GM10266 (cell line): ENCODE measurements at regions not wholly inside any gene's neighbourhood (a gene's known extent, or its start where the extent isn't known, plus 50 kb on each side); places are given as distances from the start of the nearest gene placed in this dataset.

ENCODE experiments used
- DNase-seq: peaks from one replicate; pipeline ENCODE4 v3.0.0; 2012; ENCODE audit errors: extremely low spot score
- CTCF ChIP-seq: IDR thresholded peaks from 2 replicates; pipeline ENCODE4 v1.5.1; 2012; ENCODE audit warnings: mild to moderate bottlenecking, low read depth; ENCODE audit not compliant: control insufficient read depth, insufficient read depth; ENCODE audit errors: missing control alignments

- no peak for DNase-seq
- TF ChIP-seq CTCF: no peak
These were observed 121.7 kb upstream of the GLI2 start for GRCh38 chr2:120613742-120614571.

DNA sequence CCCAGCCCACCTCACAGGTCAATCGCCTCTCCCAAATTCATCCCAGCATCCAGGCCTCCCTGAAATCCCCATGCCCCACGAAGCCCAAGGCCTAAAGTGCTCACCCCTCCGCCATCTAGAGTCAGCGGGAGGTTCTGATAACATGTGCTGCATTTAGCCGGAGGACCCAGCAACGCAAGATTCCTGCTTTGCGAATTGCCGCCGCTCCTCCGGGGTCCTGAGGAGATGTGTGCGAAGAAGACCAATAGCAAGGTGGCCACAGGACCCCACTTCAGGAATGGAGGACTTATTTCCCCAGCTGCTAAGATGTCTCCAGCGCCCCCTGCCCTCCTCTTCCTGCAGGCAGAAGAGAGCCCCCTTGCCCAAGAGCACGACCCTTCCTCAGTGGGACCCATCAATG is 120.8 kb upstream of the GLI2 start:
- no peak for TF ChIP-seq CTCF
- no peak for DNase-seq

DNA sequence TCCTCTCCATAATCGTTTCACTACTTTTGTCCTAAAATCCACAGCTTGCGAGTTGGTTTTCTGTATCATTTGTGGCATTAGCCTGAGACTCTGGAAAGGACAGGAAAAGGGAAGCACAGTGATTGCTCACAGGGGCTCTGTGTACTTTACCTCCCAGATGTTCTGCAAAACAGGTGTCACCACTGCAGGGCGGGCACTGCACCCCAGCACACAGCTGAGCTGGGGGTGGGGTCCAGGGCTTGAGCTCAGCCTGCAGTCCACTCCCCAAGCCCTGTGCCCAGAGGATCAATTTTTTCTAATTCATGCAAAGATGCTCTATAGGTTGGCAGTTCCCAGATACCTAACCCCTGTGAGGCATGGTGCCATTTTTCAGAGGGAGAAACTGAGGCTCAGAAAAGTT is 119.4 kb upstream of the GLI2 start:
- no peak for TF ChIP-seq CTCF

DNA sequence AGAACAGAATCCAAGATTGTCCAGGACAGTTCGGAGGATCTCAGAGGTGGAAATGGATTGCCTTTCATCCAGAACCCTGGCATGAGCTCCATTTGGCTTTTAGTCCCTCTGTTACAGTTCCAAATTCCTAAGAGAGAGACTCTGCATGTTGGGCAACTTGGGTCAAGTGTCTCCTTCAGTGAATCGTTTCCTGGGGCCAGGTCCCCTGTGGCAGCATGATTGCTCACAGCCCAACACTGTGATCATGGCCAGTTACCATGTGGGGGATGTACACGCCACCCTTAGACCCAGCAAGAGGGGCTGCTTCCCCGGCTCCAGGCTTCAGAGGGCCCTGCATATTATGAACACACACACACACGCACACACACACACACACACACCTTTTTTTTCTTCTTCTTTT is 118.6 kb upstream of the GLI2 start:
- DNase-seq: no peak

More for the DNA sequence above, 119.4 kb upstream of the GLI2 start:
- DNase-seq: no peak

GRCh38 chr2:120618830-120619229 is 116.8 kb upstream of the GLI2 start:
- DNase-seq: no peak
- TF ChIP-seq CTCF: no peak

More for the DNA sequence above, 118.6 kb upstream of the GLI2 start:
- TF ChIP-seq CTCF: no peak

- no peak for TF ChIP-seq CTCF
- DNase-seq: no peak
These were observed 116.1 kb upstream of the GLI2 start for GRCh38 chr2:120619579-120619978.

GRCh38 chr2:120620025-120620793 is 115.5 kb upstream of the GLI2 start:
- no peak for TF ChIP-seq CTCF
- DNase-seq: no peak
